Memory B cell (primary cell): ENCODE measurements at regions not wholly inside any gene's neighbourhood (a gene's known extent, or its start where the extent isn't known, plus 50 kb on each side); places are given as distances from the start of the nearest gene placed in this dataset.

Experiments used
- ATAC-seq: fragments of 150-1000 bp; cut with Tn5 transposase; 2 replicates; pipeline ENCODE4 v1.10.0; 2021; ENCODE audit warnings: low read depth, mild to moderate bottlenecking, moderate library complexity
- DNase-seq, 2 donors: peaks; one replicate each; pipeline ENCODE4 v3.0.0; 2022; ENCODE audit warnings: low spot score in 2 of 2
- H3K27ac Mint-ChIP-seq: one replicate; pipeline ENCODE4 v1.8.0; 2022; ENCODE audit warnings: mild to moderate bottlenecking, moderate library complexity, mixed read lengths
- H3K27me3 Mint-ChIP-seq: one replicate; pipeline ENCODE4 v1.8.0; 2022; ENCODE audit warnings: mixed read lengths
- H3K36me3 Mint-ChIP-seq: one replicate; pipeline ENCODE4 v1.8.0; 2022; ENCODE audit warnings: mild to moderate bottlenecking, mixed read lengths
- H3K4me1 Mint-ChIP-seq: one replicate; pipeline ENCODE4 v1.8.0; 2022; ENCODE audit warnings: mixed read lengths
- H3K4me3 Mint-ChIP-seq: one replicate; pipeline ENCODE4 v1.8.0; 2022; ENCODE audit warnings: mild to moderate bottlenecking, moderate library complexity, mixed read lengths
- H3K9me3 Mint-ChIP-seq: one replicate; pipeline ENCODE4 v1.8.0; 2022; ENCODE audit warnings: mixed read lengths

- Mint-ChIP-seq H3K27ac (no peak overlapping the region), H3K4me3 (no peak overlapping the region), H3K36me3 (peaks cover 2% of the 10 kb centered on the region), H3K4me1 (peaks cover 5% of the 10 kb centered on the region), H3K9me3 (peaks cover 2% of the 10 kb centered on the region), H3K27me3 (peaks cover 5% of the 10 kb centered on the region)
- DNase-seq (no peak), ATAC-seq (no peak)
These were observed 141.4 kb downstream of the GDAP2 start for GRCh38 chr1:117788014-117788413.

DNA sequence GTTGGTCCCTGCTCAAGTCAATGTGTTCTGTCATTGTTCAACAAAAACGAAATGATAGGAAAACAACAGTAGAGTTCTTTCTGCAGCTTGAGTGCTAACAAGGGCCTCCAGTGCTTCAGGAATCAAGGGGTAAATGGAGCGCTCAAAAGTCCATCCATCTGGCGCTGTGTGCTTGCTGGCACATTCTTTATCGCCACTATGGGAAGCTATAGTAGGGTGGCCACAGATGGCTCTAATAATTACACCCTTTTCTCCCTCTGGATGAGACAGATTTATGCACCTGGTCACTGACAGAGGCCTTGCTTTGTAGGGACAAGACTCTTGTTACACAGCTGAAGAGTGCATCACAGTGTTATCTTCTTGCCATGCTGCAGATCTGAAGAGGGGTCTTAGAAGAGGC lies 136.0 kb downstream of the GDAP2 start:
- no peaks in the 10 kb centered on the region for H3K4me1 Mint-ChIP-seq
- no peak for DNase-seq
- H3K9me3 Mint-ChIP-seq, result no peaks in the 10 kb centered on the region
- peaks cover 8% of the 10 kb centered on the region for H3K27me3 Mint-ChIP-seq
- peaks cover 2% of the 10 kb centered on the region for H3K36me3 Mint-ChIP-seq
- no peak for ATAC-seq
- H3K4me3 Mint-ChIP-seq, result no peak overlapping the region
- H3K27ac Mint-ChIP-seq, result no peak overlapping the region

- ATAC-seq (no peak), DNase-seq (no peak)
- no peak overlapping the region for H3K4me3 Mint-ChIP-seq
- no peak overlapping the region for H3K27ac Mint-ChIP-seq
- H3K27me3 Mint-ChIP-seq, result peaks cover 9% of the 10 kb centered on the region
- H3K9me3 Mint-ChIP-seq, result no peaks in the 10 kb centered on the region
- H3K4me1 Mint-ChIP-seq, result no peaks in the 10 kb centered on the region
- peaks cover 2% of the 10 kb centered on the region for H3K36me3 Mint-ChIP-seq
These were observed 135.3 kb downstream of the GDAP2 start for GRCh38 chr1:117794073-117794472.

- H3K9me3 Mint-ChIP-seq, result no peaks in the 10 kb centered on the region
These were observed 134.2 kb downstream of the GDAP2 start for GRCh38 chr1:117795190-117795589.

DNA sequence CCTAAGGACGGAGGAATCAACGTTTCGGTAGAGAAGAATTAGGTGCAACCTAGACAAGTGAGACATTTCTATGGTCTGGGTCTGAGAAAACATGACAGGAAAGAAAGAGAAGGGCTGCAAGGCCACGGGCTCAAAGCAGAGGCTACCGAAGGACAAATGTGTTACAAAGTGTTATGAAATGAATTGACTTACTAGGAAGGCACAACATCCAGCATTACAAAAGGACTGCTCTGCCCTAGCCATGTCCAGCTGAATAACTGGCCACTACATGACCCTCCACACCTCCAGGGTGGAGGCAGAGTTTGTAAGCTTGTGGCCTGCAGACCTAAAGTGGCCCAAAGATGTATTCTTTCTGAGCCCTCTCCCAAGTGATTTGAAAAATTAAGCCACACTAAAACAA lies 133.6 kb downstream of the GDAP2 start:
- Mint-ChIP-seq H3K36me3 (peaks cover 4% of the 10 kb centered on the region), H3K27me3 (peaks cover 13% of the 10 kb centered on the region), H3K9me3 (no peaks in the 10 kb centered on the region), H3K27ac (no peak overlapping the region), H3K4me3 (no peak overlapping the region), H3K4me1 (no peaks in the 10 kb centered on the region)
- DNase-seq (no peak), ATAC-seq (no peak)

More at GRCh38 chr1:117795190-117795589, 134.2 kb downstream of the GDAP2 start:
- peaks cover 13% of the 10 kb centered on the region for H3K27me3 Mint-ChIP-seq
- H3K36me3 Mint-ChIP-seq, result peaks cover 2% of the 10 kb centered on the region
- no peak for DNase-seq
- H3K27ac Mint-ChIP-seq, result no peak overlapping the region
- no peak overlapping the region for H3K4me3 Mint-ChIP-seq
- H3K4me1 Mint-ChIP-seq, result no peaks in the 10 kb centered on the region
- no peak for ATAC-seq

DNA sequence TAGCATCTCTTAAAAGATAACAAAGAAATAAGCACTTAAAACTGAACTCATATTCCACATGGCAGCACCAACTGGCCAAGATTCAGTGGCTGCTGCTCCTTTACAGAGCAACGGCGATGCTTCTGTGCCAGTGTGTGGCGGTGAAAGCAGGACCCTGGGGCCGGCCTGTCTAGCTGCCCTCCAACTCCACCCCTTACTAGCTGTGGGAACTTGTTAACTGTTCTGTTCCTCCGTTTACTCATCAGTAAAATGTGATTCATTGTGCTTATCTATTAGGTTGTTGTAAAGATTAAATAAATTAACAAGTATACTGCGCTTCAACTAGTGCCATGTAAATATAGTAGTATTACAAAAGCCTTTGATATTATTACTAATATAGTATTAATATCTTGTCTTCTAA lies 133.2 kb downstream of the GDAP2 start:
- no peak for DNase-seq
- H3K27me3 Mint-ChIP-seq, result peaks cover 13% of the 10 kb centered on the region
- no peak for ATAC-seq
- H3K27ac Mint-ChIP-seq, result no peak overlapping the region
- no peak overlapping the region for H3K4me3 Mint-ChIP-seq
- no peaks in the 10 kb centered on the region for H3K9me3 Mint-ChIP-seq
- H3K4me1 Mint-ChIP-seq, result no peaks in the 10 kb centered on the region
- H3K36me3 Mint-ChIP-seq, result peaks cover 4% of the 10 kb centered on the region

GRCh38 chr1:117798550-117798949 lies 130.9 kb downstream of the GDAP2 start:
- H3K27me3 Mint-ChIP-seq, result peaks cover 12% of the 10 kb centered on the region
- no peak overlapping the region for H3K4me3 Mint-ChIP-seq
- no peaks in the 10 kb centered on the region for H3K4me1 Mint-ChIP-seq
- peaks cover 4% of the 10 kb centered on the region for H3K36me3 Mint-ChIP-seq
- H3K27ac Mint-ChIP-seq, result no peak overlapping the region
- H3K9me3 Mint-ChIP-seq, result no peaks in the 10 kb centered on the region
- DNase-seq, result no peak
- no peak for ATAC-seq

DNA sequence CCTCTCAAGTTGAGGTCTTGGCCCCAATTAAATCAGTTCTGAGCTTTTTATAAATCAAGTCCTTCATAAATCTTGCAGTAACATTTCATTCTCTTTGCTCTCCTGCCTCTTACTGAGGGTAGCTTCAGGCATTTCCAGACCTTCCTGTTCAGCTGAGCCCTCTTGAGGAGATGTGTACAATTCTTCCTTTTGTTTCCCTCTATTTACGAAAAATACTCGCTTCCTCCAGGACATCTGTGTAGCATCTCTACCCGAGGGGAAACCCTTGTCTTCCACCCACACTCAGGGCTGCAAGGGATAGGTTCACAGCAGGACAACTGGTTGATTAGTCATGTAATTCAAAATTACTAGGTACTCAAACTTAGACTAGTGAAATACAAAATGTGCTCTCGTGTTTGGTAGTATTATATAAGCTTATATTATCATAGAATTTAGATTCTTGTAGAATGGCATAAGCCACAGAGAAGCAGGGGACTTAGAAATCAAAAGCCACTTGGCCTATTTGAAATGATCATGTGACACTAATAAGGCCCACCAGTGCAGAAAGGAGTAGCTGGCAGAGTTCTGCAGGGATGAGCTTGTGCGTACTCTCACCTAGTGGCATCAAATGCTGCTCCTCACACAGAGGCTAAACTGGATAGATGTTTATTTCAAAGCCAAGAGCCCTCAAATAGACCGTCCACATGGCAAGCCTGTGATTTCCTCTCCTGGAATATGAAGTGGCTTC lies 126.7 kb downstream of the GDAP2 start:
- H3K27ac Mint-ChIP-seq, result no peak overlapping the region
- H3K36me3 Mint-ChIP-seq, result peaks cover 3% of the 10 kb centered on the region
- DNase-seq (no peak), ATAC-seq (no peak)
- peaks cover 12% of the 10 kb centered on the region for H3K27me3 Mint-ChIP-seq
- no peaks in the 10 kb centered on the region for H3K9me3 Mint-ChIP-seq
- H3K4me1 Mint-ChIP-seq, result no peaks in the 10 kb centered on the region
- H3K4me3 Mint-ChIP-seq, result no peak overlapping the region

DNA sequence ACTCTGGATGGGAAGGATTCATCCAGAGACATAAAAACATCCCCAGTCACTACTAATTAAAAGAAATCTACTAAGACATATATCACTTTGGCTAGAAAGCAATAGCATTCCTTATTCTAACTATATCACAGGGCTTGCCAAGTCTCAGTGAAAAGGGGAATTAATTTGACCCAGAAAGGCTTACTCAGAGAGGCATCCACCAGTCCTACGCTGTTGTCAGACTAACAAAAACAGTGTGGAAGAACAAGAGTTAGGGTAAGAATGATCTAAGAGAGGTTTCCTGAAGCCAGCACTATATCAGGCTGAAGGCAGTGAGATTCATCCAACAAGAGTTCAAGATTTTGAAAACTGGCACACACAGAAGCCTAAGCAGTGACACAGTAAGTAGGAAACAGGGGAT lies 126.1 kb downstream of the GDAP2 start:
- no peak for DNase-seq
- no peak overlapping the region for H3K4me3 Mint-ChIP-seq
- ATAC-seq, result no peak
- no peaks in the 10 kb centered on the region for H3K4me1 Mint-ChIP-seq
- peaks cover 12% of the 10 kb centered on the region for H3K27me3 Mint-ChIP-seq
- H3K9me3 Mint-ChIP-seq, result no peaks in the 10 kb centered on the region
- H3K36me3 Mint-ChIP-seq, result peaks cover 3% of the 10 kb centered on the region
- no peak overlapping the region for H3K27ac Mint-ChIP-seq

DNA sequence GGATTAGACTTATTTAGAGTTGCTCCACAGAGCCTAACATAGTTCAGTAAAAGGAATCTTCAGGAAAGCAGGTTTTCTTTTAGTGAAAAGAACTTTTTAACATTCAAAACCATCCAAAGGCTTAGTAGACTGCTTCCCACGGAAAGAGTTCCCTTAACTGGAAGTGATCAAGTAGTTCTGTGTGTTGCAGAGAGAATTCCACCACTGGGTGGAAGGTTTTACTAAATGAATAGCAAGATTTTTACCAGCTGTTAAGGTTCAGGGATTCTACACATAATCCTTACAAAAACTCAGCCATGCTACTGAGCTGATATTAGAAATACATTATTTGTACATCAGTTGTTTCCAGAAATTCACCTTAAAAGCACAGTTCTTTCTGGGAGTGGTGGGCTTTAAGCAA lies 119.7 kb downstream of the GDAP2 start:
- peaks cover 10% of the 10 kb centered on the region for H3K27me3 Mint-ChIP-seq
- H3K4me3 Mint-ChIP-seq, result no peak overlapping the region
- H3K36me3 Mint-ChIP-seq, result no peaks in the 10 kb centered on the region
- ATAC-seq (no peak), DNase-seq (no peak)
- no peak overlapping the region for H3K27ac Mint-ChIP-seq
- H3K4me1 Mint-ChIP-seq, result no peaks in the 10 kb centered on the region
- H3K9me3 Mint-ChIP-seq, result no peaks in the 10 kb centered on the region

DNA sequence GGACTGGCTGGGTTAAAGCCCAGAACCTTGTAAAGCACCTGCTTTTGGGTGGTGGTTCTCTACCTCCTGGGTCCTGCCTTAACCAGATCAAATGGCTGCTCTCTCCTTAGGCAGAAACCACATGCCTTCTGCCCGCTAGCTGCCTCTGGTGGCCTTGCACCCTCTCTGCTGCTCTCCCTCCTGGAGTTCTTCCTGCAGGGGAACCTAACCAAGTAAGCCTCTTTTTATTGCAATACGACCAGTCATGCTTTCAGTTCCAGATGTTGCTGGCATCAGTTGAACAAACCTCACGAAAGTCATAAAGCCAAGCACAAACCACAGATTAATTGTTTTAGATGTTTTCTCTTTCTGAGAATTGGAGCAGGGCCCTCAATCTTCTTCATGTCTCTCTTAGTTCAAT lies 118.9 kb downstream of the GDAP2 start:
- DNase-seq, result no peak
- Mint-ChIP-seq H3K4me3 (no peak overlapping the region), H3K4me1 (no peaks in the 10 kb centered on the region), H3K27me3 (peaks cover 10% of the 10 kb centered on the region), H3K36me3 (no peaks in the 10 kb centered on the region), H3K9me3 (no peaks in the 10 kb centered on the region), H3K27ac (no peak overlapping the region)
- no peak for ATAC-seq

GRCh38 chr1:117812869-117813511 lies 116.4 kb downstream of the GDAP2 start:
- H3K27me3 Mint-ChIP-seq, result peaks cover 5% of the 10 kb centered on the region
- H3K4me1 Mint-ChIP-seq, result no peaks in the 10 kb centered on the region
- no peak for DNase-seq

More at GRCh38 chr1:117812869-117813511, 116.4 kb downstream of the GDAP2 start:
- ATAC-seq, result no peak
- Mint-ChIP-seq H3K9me3 (no peaks in the 10 kb centered on the region), H3K4me3 (no peak overlapping the region), H3K36me3 (no peaks in the 10 kb centered on the region), H3K27ac (no peak overlapping the region)
